HG02885 (cell line): ENCODE measurements at regions not wholly inside any gene's neighbourhood (a gene's known extent, or its start where the extent isn't known, plus 50 kb on each side); places are given as distances from the start of the nearest gene placed in this dataset.

Experiments
- ATAC-seq: cut with Tn5 transposase; IDR thresholded peaks from one replicate; pipeline ENCODE4 v1.9.1; 2021; ENCODE audit warnings: mild to moderate bottlenecking; ENCODE audit not compliant: unreplicated experiment, poor library complexity

- ATAC-seq: no peak
These were observed 305.8 kb downstream of the EIPR1 start for GRCh38 chr2:3071685-3072263.

GRCh38 chr2:3066831-3067230 lies 310.8 kb downstream of the EIPR1 start:
- no peak for ATAC-seq

- ATAC-seq: no peak
These were observed 311.7 kb downstream of the EIPR1 start for GRCh38 chr2:3065928-3066327.

- no peak for ATAC-seq
These were observed 314.9 kb downstream of the EIPR1 start for GRCh38 chr2:3062476-3063260.

GRCh38 chr2:3060049-3060448 lies 317.6 kb downstream of the EIPR1 start:
- no peak for ATAC-seq

GRCh38 chr2:3059141-3059925 lies 318.3 kb downstream of the EIPR1 start:
- ATAC-seq: no peak

- ATAC-seq: no peak
These were observed 323.6 kb downstream of the EIPR1 start for GRCh38 chr2:3054066-3054465.

- no peak for ATAC-seq
These were observed 326.4 kb downstream of the EIPR1 start for GRCh38 chr2:3051266-3051665.

GRCh38 chr2:3046170-3046865 lies 331.3 kb downstream of the EIPR1 start:
- ATAC-seq: no peak

- no peak for ATAC-seq
These were observed 332.2 kb downstream of the EIPR1 start for GRCh38 chr2:3045318-3045921.

- ATAC-seq: no peak
These were observed 332.9 kb downstream of the EIPR1 start for GRCh38 chr2:3044587-3045317.

- ATAC-seq: no peak
These were observed 333.9 kb downstream of the EIPR1 start for GRCh38 chr2:3043726-3044125.

GRCh38 chr2:3042601-3043585 lies 334.7 kb downstream of the EIPR1 start:
- no peak for ATAC-seq

GRCh38 chr2:3041841-3042600 lies 335.6 kb downstream of the EIPR1 start:
- ATAC-seq: no peak

GRCh38 chr2:3041246-3041645 lies 336.4 kb downstream of the EIPR1 start:
- ATAC-seq: no peak

GRCh38 chr2:3040496-3041140 lies 337.0 kb downstream of the EIPR1 start:
- ATAC-seq: no peak

GRCh38 chr2:3040066-3040428 lies 337.6 kb downstream of the EIPR1 start:
- ATAC-seq: no peak
